Spleen (tissue), 11 donors: ENCODE measurements at regions not wholly inside any gene's neighbourhood (a gene's known extent, or its start where the extent isn't known, plus 50 kb on each side); places are given as distances from the start of the nearest gene placed in this dataset.

Experiments used
- DNase-seq: peaks from one replicate; pipeline ENCODE4 v3.0.0-alpha.2; 2020
- H3K27ac ChIP-seq, 8 donors: fragments of 200-600 bp; sonication (generic) in 7 of 8; 1 replicate in 4 of 8; 2 replicates in 4 of 8; pipeline versions ENCODE4 v1.5.0 to v1.8.0; 2016 to 2021; ENCODE audit warnings: inconsistent platforms in 4 of 8, mild to moderate bottlenecking in 4 of 8, moderate library complexity in 1 of 8
- H3K27me3 ChIP-seq, 7 donors: fragments of 200-600 bp; sonication (generic) in 6 of 7; replicated peaks in 1 of 7; 1 replicate in 4 of 7; 2 replicates in 3 of 7; pipeline versions ENCODE4 v1.5.0 to v1.8.0; 2016 to 2021; ENCODE audit warnings: inconsistent platforms in 3 of 7, mild to moderate bottlenecking in 1 of 7
- H3K36me3 ChIP-seq, 6 donors: fragments of 200-600 bp; sonication (generic) in 5 of 6; 1 replicate in 4 of 6; 2 replicates in 2 of 6; pipeline versions ENCODE4 v1.5.0 to v1.8.0; 2016 to 2021; ENCODE audit warnings: inconsistent platforms in 2 of 6
- H3K4me1 ChIP-seq, 6 donors: fragments of 200-600 bp; sonication (generic) in 5 of 6; 1 replicate in 3 of 6; 2 replicates in 3 of 6; pipeline versions ENCODE4 v1.5.0 to v1.8.0; 2016 to 2021; ENCODE audit warnings: inconsistent platforms in 3 of 6
- H3K4me3 ChIP-seq, 8 donors: fragments of 200-600 bp; sonication (generic) in 7 of 8; 1 replicate in 4 of 8; 2 replicates in 4 of 8; pipeline versions ENCODE4 v1.5.0 to v1.8.0; 2016 to 2021; ENCODE audit warnings: inconsistent platforms in 4 of 8, mild to moderate bottlenecking in 4 of 8, moderate library complexity in 2 of 8
- H3K9me3 ChIP-seq, 8 donors: fragments of 200-600 bp; sonication (generic) in 7 of 8; 1 replicate in 4 of 8; 2 replicates in 4 of 8; pipeline versions ENCODE4 v1.5.0 to v1.8.0; 2016 to 2021; ENCODE audit warnings: inconsistent platforms in 4 of 8
- CTCF ChIP-seq, 11 experiments: fragments of 200-600 bp in 7 of 11; fragments of 450-650 bp in 4 of 11; sonication (generic) in 4 of 11; IDR thresholded peaks in 8 of 11; conservative IDR thresholded peaks in 3 of 11; 1 replicate in 7 of 11; 2 replicates in 4 of 11; pipeline versions ENCODE4 v1.4.0 to v1.8.0; 2016 to 2021; ENCODE audit warnings: antibody characterized with exemption in 11 of 11, inconsistent platforms in 4 of 11, mild to moderate bottlenecking in 1 of 11
- POLR2A ChIP-seq, 3 donors: fragments of 450-650 bp; IDR thresholded peaks; one replicate each; pipeline ENCODE4 v1.5.1; 2017; ENCODE audit warnings: antibody characterized with exemption in 3 of 3, mild to moderate bottlenecking in 1 of 3
- POLR2AphosphoS5 ChIP-seq, 3 donors: sonication (generic); formaldehyde crosslinking; IDR thresholded peaks; one replicate each; pipeline ENCODE4 v1.5.1; 2017; ENCODE audit warnings: antibody characterized with exemption in 3 of 3
- WGBS, 5 donors: extraction: QIAGEN DNeasy Blood & Tissue Kit in 3 of 5; methylation state at CpG; one replicate each; pipeline versions ENCODE4 v1.1.5 to v1.1.7; 2013 to 2018; 5-methylcytosine and 5-hydroxymethylcytosine counted together
- intact Hi-C: fragments of 100-400 bp; cut with DNase I; formaldehyde crosslinking; loops from one replicate; pipeline ENCODE4 v1.15.0; 2023; ENCODE audit warnings: low total_unique reads
- donor health status: healthy with polysubstance abuse.
- donor health status: DM: no; HTN: no; CAD: no; lungs with moderate emphysema.
- donor health status: DM: no; HTN: no; CAD: no.
- donor health status: Bipolar disorder and iron deficiency.
- donor health status: healthy.
- donor health status: DM: no; HTN: no; CAD: no.
- donor health status: DM: yes; HTN: yes; CAD: no.

GRCh38 chr13:44211704-44212346, 161.8 kb upstream of the SERP2 start:
- WGBS, 5 donors, result 88 to 92% (median 91%) methylated on average over 14 of the region's 14 CpGs
- no peak for DNase-seq
- H3K4me1 ChIP-seq, result no peaks in the 10 kb centered on the region
- no peaks in the 10 kb centered on the region for H3K9me3 ChIP-seq
- H3K4me3 ChIP-seq, result no peak overlapping the region
- no peak overlapping the region for H3K27ac ChIP-seq
- intact Hi-C loops, result no loop called here
- TF ChIP-seq POLR2AphosphoS5 (IDR thresholded peaks at IDR 0.05) (no peak), POLR2A (IDR thresholded peaks at IDR 0.05) (no peak)
- H3K36me3 ChIP-seq, result no peaks in the 10 kb centered on the region
- no peaks in the 10 kb centered on the region for H3K27me3 ChIP-seq

GRCh38 chr13:44212633-44213396, 160.8 kb upstream of the SERP2 start:
- no peak for TF ChIP-seq POLR2A (IDR thresholded peaks at IDR 0.05)
- no peak for TF ChIP-seq POLR2AphosphoS5 (IDR thresholded peaks at IDR 0.05)
- TF ChIP-seq CTCF (IDR thresholded peaks at IDR 0.05 in 8 of 11, conservative IDR thresholded peaks at IDR 0.05 in 3 of 11), result no peak
- intact Hi-C loops, result no loop called here
- 72 to 79% (median 72%) methylated on average over 9 of the region's 9 CpGs for WGBS, 5 donors
- H3K36me3 ChIP-seq, result no peaks in the 10 kb centered on the region
- no peaks in the 10 kb centered on the region for H3K4me1 ChIP-seq
- no peak overlapping the region for H3K4me3 ChIP-seq
- H3K9me3 ChIP-seq, result no peaks in the 10 kb centered on the region
- no peak overlapping the region for H3K27ac ChIP-seq
- DNase-seq, result no peak
- H3K27me3 ChIP-seq, result no peaks in the 10 kb centered on the region

GRCh38 chr13:44218501-44219240, 155.0 kb upstream of the SERP2 start:
- whole genome bisulfite sequencing, 5 donors, result 77 to 95% (median 88%) methylated on average over 10 of the region's 10 CpGs
- TF ChIP-seq CTCF (IDR thresholded peaks at IDR 0.05 in 8 of 11, conservative IDR thresholded peaks at IDR 0.05 in 3 of 11) (no peak), POLR2A (IDR thresholded peaks at IDR 0.05) (no peak), POLR2AphosphoS5 (IDR thresholded peaks at IDR 0.05) (no peak)
- no peaks in the 10 kb centered on the region for H3K9me3 ChIP-seq
- no peak overlapping the region for H3K4me3 ChIP-seq
- no peaks in the 10 kb centered on the region for H3K36me3 ChIP-seq
- intact Hi-C loops, result no loop called here
- H3K4me1 ChIP-seq, result no peaks in the 10 kb centered on the region
- no peak for DNase-seq
- H3K27ac ChIP-seq, result no peak overlapping the region
- H3K27me3 ChIP-seq, result no peaks in the 10 kb centered on the region

- no peaks in the 10 kb centered on the region for H3K27me3 ChIP-seq
- no peaks in the 10 kb centered on the region for H3K36me3 ChIP-seq
- no peak for TF ChIP-seq CTCF (IDR thresholded peaks at IDR 0.05 in 8 of 11, conservative IDR thresholded peaks at IDR 0.05 in 3 of 11)
- TF ChIP-seq POLR2A (IDR thresholded peaks at IDR 0.05), result no peak
- TF ChIP-seq POLR2AphosphoS5 (IDR thresholded peaks at IDR 0.05), result no peak
- H3K9me3 ChIP-seq, result no peaks in the 10 kb centered on the region
- H3K4me3 ChIP-seq, result no peak overlapping the region
- 84 to 94% (median 89%) methylated on average over 12 to 13 of the region's 13 CpGs for WGBS, 5 donors
- no peak for DNase-seq
- H3K4me1 ChIP-seq, result no peaks in the 10 kb centered on the region
- no peak overlapping the region for H3K27ac ChIP-seq
- intact Hi-C loops, result no loop called here
These were observed 153.8 kb upstream of the SERP2 start for GRCh38 chr13:44219577-44220548.
